CD4-positive, alpha-beta T cell (primary cell): ENCODE measurements at regions not wholly inside any gene's neighbourhood (a gene's known extent, or its start where the extent isn't known, plus 50 kb on each side); places are given as distances from the start of the nearest gene placed in this dataset.
"Not testable (repeated sequence)": the region's sequence is repeated elsewhere in the genome, so short reads cannot be mapped to it uniquely, and the experiment has no call there.

ENCODE experiments used
- ATAC-seq: fragments of 200-7000 bp; cut with Tn5 transposase; one replicate; pipeline ENCODE4 v1.10.0; 2022; ENCODE audit warnings: mild to moderate bottlenecking; ENCODE audit not compliant: poor library complexity
- CTCF ChIA-PET: fragments of 350-600 bp; sonication (Branson Sonifier 250); formaldehyde crosslinking; loops from one replicate; lab custom pipeline; 2021; ENCODE audit warnings: antibody characterized with exemption, inconsistent platforms; lab: Charles Lee
- POLR2A ChIA-PET: fragments of 350-600 bp; sonication (Branson Sonifier 250); formaldehyde crosslinking; loops from one replicate; lab custom pipeline; 2021; ENCODE audit warnings: antibody characterized with exemption, inconsistent platforms; lab: Charles Lee
- DNase-seq, 14 experiments: peaks; one replicate each; pipeline ENCODE4 v3.0.0-alpha.2; 2013 to 2020; ENCODE audit warnings: mixed read lengths in 2 of 14
- H3K27ac ChIP-seq, 2 donors: one replicate each; pipeline versions ENCODE4 v1.5.1 to v1.7.0; 2013; ENCODE audit warnings: low read length in 2 of 2, low read depth in 1 of 2, mild to moderate bottlenecking in 1 of 2
- H3K27me3 ChIP-seq, 2 experiments: 1 replicate in 1 of 2; 2 replicates in 1 of 2; pipeline versions ENCODE4 v1.6.1 to v1.7.0; 2013; ENCODE audit warnings: low read length in 2 of 2, control low read depth in 1 of 2, mild to moderate bottlenecking in 1 of 2, moderate library complexity in 1 of 2; ENCODE audit not compliant: insufficient read depth in 2 of 2, control insufficient read depth in 1 of 2
- H3K36me3 ChIP-seq: one replicate; pipeline ENCODE4 v1.6.1; 2013; ENCODE audit warnings: low read length, control low read depth; ENCODE audit not compliant: insufficient read depth
- H3K4me1 ChIP-seq: one replicate; pipeline ENCODE4 v1.6.1; 2013; ENCODE audit warnings: low read length, control low read depth; ENCODE audit not compliant: insufficient read depth
- H3K4me3 ChIP-seq: one replicate; pipeline ENCODE4 v1.5.1; 2013; ENCODE audit warnings: mild to moderate bottlenecking, low read length, moderate library complexity
- H3K9me3 ChIP-seq, 2 experiments: 1 replicate in 1 of 2; 2 replicates in 1 of 2; pipeline versions ENCODE4 v1.6.1 to v1.7.0; 2013; ENCODE audit warnings: low read length in 2 of 2, mild to moderate bottlenecking in 2 of 2, control low read depth in 1 of 2, moderate library complexity in 1 of 2; ENCODE audit not compliant: control insufficient read depth in 1 of 2, insufficient read depth in 1 of 2
- H3K27ac Mint-ChIP-seq: one replicate; pipeline ENCODE4 v1.8.0; 2020; ENCODE audit warnings: mixed read lengths
- H3K27me3 Mint-ChIP-seq: one replicate; pipeline ENCODE4 v1.8.0; 2021; ENCODE audit warnings: mixed read lengths
- H3K36me3 Mint-ChIP-seq: one replicate; pipeline ENCODE4 v1.8.0; 2021; ENCODE audit warnings: low read depth, mixed read lengths
- H3K4me1 Mint-ChIP-seq: one replicate; pipeline ENCODE4 v1.8.0; 2021; ENCODE audit warnings: low read depth, mixed read lengths
- H3K4me3 Mint-ChIP-seq: one replicate; pipeline ENCODE4 v1.8.0; 2020; ENCODE audit warnings: mild to moderate bottlenecking, mixed read lengths
- H3K9me3 Mint-ChIP-seq: one replicate; pipeline ENCODE4 v1.8.0; 2020; ENCODE audit warnings: mixed read lengths
- intact Hi-C, 2 experiments: fragments of 100-400 bp; cut with DNase I in 1 of 2; cut with micrococcal nuclease in 1 of 2; formaldehyde crosslinking; loops; one replicate each; pipeline versions ENCODE4 v1.15.1 to v1.9.0; 2023 to 2025; cut with DNase I, micrococcal nuclease
- TF ChIP-seq, protein P1 (sequence below): fragments of 200-600 bp; IDR thresholded peaks from one replicate; pipeline ENCODE4 v1.8.0; 2022; ENCODE audit warnings: antibody characterized with exemption, mild to moderate bottlenecking

DNA sequence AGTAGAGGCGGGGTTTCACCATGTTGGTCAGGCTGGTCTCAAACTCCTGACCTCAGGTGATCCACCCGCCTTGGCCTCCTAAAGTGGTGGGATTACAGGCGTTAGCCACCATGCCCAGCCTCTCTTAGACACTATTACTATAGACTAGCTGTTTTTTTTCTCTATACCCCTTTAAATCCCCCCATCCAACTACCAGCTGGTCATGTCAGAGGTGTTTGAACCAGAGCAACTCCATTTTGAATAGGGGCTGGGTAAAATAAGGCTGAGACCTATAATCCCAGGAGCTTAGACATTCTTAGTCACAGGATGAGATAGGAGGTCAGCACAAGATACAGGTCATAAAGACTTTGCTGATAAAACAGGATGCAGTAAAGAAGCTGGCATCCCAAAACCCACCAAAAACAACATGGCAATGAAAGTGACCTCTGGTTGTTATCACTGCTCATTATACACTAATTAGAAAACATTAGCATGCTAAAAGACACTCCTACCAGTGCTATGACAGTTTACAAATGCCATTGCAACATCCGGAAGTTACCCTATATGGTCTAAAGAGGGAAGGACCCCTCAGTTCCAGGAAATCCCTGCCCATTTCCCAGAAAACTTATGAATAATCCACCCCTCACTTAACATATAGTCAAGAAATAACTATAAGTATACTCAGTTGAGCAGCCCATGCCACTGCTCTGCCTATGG lies 57.8 kb upstream of the GPD1L start:
- Histone ChIP-seq H3K27ac (no peak overlapping the region), H3K4me1 (no peaks in the 10 kb centered on the region), H3K9me3 (peaks cover 0 to 3% of the 10 kb centered on the region in 2 experiments), H3K4me3 (no peak overlapping the region), H3K27me3 (no peaks in the 10 kb centered on the region), H3K36me3 (no peaks in the 10 kb centered on the region)
- no peak overlapping the region for H3K4me3 Mint-ChIP-seq
- H3K27ac Mint-ChIP-seq = no peak overlapping the region
- ATAC-seq = no peak
- POLR2A ChIA-PET = no interaction called here
- CTCF ChIA-PET = interaction anchor here (1.0 kb wide), 1 partner anchor 85 kb away, joined by 4 read pairs; no protein-coding TSS in a partner anchor
- H3K9me3 Mint-ChIP-seq = peaks cover 3% of the 10 kb centered on the region
- no peaks in the 10 kb centered on the region for H3K36me3 Mint-ChIP-seq
- H3K27me3 Mint-ChIP-seq = no peaks in the 10 kb centered on the region
- no peaks in the 10 kb centered on the region for H3K4me1 Mint-ChIP-seq
- TF ChIP-seq, protein P1, sequence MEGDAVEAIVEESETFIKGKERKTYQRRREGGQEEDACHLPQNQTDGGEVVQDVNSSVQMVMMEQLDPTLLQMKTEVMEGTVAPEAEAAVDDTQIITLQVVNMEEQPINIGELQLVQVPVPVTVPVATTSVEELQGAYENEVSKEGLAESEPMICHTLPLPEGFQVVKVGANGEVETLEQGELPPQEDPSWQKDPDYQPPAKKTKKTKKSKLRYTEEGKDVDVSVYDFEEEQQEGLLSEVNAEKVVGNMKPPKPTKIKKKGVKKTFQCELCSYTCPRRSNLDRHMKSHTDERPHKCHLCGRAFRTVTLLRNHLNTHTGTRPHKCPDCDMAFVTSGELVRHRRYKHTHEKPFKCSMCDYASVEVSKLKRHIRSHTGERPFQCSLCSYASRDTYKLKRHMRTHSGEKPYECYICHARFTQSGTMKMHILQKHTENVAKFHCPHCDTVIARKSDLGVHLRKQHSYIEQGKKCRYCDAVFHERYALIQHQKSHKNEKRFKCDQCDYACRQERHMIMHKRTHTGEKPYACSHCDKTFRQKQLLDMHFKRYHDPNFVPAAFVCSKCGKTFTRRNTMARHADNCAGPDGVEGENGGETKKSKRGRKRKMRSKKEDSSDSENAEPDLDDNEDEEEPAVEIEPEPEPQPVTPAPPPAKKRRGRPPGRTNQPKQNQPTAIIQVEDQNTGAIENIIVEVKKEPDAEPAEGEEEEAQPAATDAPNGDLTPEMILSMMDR = no peak
- no peak for DNase-seq
- intact Hi-C loops = no loop called here

DNA sequence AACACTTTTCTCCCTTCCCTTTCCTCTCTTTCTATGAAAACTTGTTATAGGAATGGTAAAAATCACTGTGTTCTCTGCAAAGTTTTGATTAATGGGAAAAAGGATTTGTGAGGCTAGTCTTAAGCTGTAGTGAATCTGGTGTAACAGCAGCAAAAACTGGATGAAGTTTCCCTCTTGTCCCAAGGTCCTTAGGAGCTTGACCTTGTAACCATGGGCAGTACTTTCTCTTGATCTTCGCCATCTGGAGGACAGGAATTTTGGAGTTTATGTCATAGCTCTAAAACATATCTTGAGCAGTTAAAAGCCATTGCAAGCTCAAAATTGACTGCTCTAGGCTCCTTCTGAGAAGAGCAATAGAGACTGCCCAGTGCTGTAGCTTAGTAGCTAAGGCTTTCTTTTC lies 56.5 kb upstream of the GPD1L start:
- no peaks in the 10 kb centered on the region for H3K4me1 Mint-ChIP-seq
- no peaks in the 10 kb centered on the region for H3K36me3 Mint-ChIP-seq
- Histone ChIP-seq H3K4me1 (no peaks in the 10 kb centered on the region), H3K9me3 (no peaks in the 10 kb centered on the region), H3K27me3 (no peaks in the 10 kb centered on the region), H3K36me3 (no peaks in the 10 kb centered on the region), H3K27ac (no peak overlapping the region), H3K4me3 (no peak overlapping the region)
- TF ChIP-seq, protein P1 = no peak
- ATAC-seq (no peak), DNase-seq (no peak)
- CTCF ChIA-PET = interaction anchor here (0.8 kb wide), 1 partner anchor 17 kb away, joined by 3 read pairs; no protein-coding TSS in a partner anchor
- H3K27me3 Mint-ChIP-seq = no peaks in the 10 kb centered on the region
- POLR2A ChIA-PET = no interaction called here
- H3K4me3 Mint-ChIP-seq = no peak overlapping the region
- intact Hi-C loops = no loop called here
- peaks cover 3% of the 10 kb centered on the region for H3K9me3 Mint-ChIP-seq
- no peak overlapping the region for H3K27ac Mint-ChIP-seq

DNA sequence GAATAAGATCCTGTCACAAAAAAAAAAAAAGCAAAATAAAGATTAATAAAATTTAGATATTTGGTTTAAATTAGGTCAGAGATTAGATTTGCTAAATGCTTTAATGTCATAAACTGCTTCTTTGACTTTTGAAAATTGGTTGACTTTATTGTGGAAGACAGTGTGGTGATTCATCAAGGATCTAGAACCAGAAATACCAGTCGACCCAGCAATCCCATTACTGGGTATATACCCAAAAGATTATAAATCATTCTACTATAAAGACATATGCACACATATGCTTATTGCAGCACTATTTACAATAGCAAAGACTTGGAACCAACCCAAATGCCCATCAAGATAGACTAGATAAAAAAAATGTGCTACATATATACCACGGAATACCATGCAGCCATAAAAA lies 54.2 kb upstream of the GPD1L start:
- intact Hi-C loops, CTCF ChIA-PET, POLR2A ChIA-PET: not testable (repeated sequence)

DNA sequence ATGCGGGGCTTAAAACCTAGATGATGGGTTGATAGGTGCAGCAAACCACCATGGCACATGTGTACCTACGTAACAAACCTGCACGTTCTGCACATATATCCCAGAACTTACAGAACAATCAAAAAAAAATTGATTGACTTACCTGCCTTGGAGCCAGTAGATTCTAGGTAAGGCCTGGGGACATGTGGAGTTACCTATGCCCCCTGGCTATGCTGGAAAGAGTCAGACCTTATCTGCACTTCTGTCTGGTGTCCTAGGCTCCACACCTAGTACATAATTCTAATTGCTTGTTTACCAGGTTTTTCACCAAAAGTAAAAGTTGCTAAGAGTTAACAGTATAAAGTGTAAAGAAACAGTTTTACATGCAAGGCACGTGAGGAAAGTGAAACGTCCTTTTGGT lies 53.6 kb upstream of the GPD1L start:
- H3K36me3 ChIP-seq, H3K4me1 ChIP-seq, H3K4me3 Mint-ChIP-seq, H3K36me3 Mint-ChIP-seq, DNase-seq, H3K4me3 ChIP-seq, H3K27ac Mint-ChIP-seq, H3K27me3 ChIP-seq, H3K9me3 Mint-ChIP-seq, intact Hi-C loops, CTCF ChIA-PET, ATAC-seq, POLR2A ChIA-PET, H3K4me1 Mint-ChIP-seq, H3K9me3 ChIP-seq, H3K27ac ChIP-seq, H3K27me3 Mint-ChIP-seq: not testable (repeated sequence)

More for the DNA sequence above, 54.2 kb upstream of the GPD1L start:
- not testable (repeated sequence) for DNase-seq, H3K27me3 ChIP-seq, ATAC-seq, H3K4me3 Mint-ChIP-seq, H3K36me3 ChIP-seq, H3K9me3 ChIP-seq, H3K4me3 ChIP-seq, H3K4me1 ChIP-seq, H3K27me3 Mint-ChIP-seq, H3K27ac ChIP-seq, H3K36me3 Mint-ChIP-seq, H3K27ac Mint-ChIP-seq, H3K9me3 Mint-ChIP-seq, H3K4me1 Mint-ChIP-seq
